Body of pancreas (tissue), 4 donors: ENCODE measurements at regions not wholly inside any gene's neighbourhood (a gene's known extent, or its start where the extent isn't known, plus 50 kb on each side); places are given as distances from the start of the nearest gene placed in this dataset.

ENCODE experiments used
- CTCF ChIP-seq, 7 experiments: fragments of 450-650 bp in 4 of 7; fragments of 200-600 bp in 3 of 7; sonication (generic) in 3 of 7; IDR thresholded peaks; one replicate each; pipeline ENCODE4 v1.5.1; 2016 to 2019; ENCODE audit warnings: antibody characterized with exemption in 7 of 7
- POLR2A ChIP-seq, 3 donors: fragments of 450-650 bp; IDR thresholded peaks; one replicate each; pipeline ENCODE4 v1.6.1; 2016; ENCODE audit warnings: antibody characterized with exemption in 3 of 3, mild to moderate bottlenecking in 2 of 3

GRCh38 chr1:238964631-238965030, 421.7 kb upstream of the CHRM3 start:
- TF ChIP-seq CTCF (IDR thresholded peaks at IDR 0.05) (no peak), POLR2A (IDR thresholded peaks at IDR 0.05) (no peak)
